ENCODE measurements at regions not wholly inside any gene's neighbourhood (a gene's known extent, or its start where the extent isn't known, plus 50 kb on each side); places are given as distances from the start of the nearest gene placed in this dataset.

- TF ChIP-seq CEBPB (IDR thresholded peaks at IDR 0.05): no peak
- no peak for TF ChIP-seq RAD21 (IDR thresholded peaks at IDR 0.05; ENCODE audit: low read depth)
- TF ChIP-seq, protein P1, sequence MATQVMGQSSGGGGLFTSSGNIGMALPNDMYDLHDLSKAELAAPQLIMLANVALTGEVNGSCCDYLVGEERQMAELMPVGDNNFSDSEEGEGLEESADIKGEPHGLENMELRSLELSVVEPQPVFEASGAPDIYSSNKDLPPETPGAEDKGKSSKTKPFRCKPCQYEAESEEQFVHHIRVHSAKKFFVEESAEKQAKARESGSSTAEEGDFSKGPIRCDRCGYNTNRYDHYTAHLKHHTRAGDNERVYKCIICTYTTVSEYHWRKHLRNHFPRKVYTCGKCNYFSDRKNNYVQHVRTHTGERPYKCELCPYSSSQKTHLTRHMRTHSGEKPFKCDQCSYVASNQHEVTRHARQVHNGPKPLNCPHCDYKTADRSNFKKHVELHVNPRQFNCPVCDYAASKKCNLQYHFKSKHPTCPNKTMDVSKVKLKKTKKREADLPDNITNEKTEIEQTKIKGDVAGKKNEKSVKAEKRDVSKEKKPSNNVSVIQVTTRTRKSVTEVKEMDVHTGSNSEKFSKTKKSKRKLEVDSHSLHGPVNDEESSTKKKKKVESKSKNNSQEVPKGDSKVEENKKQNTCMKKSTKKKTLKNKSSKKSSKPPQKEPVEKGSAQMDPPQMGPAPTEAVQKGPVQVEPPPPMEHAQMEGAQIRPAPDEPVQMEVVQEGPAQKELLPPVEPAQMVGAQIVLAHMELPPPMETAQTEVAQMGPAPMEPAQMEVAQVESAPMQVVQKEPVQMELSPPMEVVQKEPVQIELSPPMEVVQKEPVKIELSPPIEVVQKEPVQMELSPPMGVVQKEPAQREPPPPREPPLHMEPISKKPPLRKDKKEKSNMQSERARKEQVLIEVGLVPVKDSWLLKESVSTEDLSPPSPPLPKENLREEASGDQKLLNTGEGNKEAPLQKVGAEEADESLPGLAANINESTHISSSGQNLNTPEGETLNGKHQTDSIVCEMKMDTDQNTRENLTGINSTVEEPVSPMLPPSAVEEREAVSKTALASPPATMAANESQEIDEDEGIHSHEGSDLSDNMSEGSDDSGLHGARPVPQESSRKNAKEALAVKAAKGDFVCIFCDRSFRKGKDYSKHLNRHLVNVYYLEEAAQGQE (IDR thresholded peaks at IDR 0.05; ENCODE audit: low read depth): no peak
- no peak for TF ChIP-seq CREB1 (IDR thresholded peaks at IDR 0.05; ENCODE audit: low read depth)
- no peak for TF ChIP-seq NFIC (IDR thresholded peaks at IDR 0.05)
- no peak for TF ChIP-seq YY1 (IDR thresholded peaks at IDR 0.05; ENCODE audit: low read depth)
- no peak for TF ChIP-seq TEAD4 (IDR thresholded peaks at IDR 0.05)
- TF ChIP-seq, protein P2, sequence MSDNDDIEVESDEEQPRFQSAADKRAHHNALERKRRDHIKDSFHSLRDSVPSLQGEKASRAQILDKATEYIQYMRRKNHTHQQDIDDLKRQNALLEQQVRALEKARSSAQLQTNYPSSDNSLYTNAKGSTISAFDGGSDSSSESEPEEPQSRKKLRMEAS (IDR thresholded peaks at IDR 0.05): no peak
- TF ChIP-seq FOXM1 (IDR thresholded peaks at IDR 0.05; ENCODE audit: borderline replicate concordance, low read depth): no peak
- no peak for TF ChIP-seq EP300 (IDR thresholded peaks at IDR 0.05; ENCODE audit: borderline replicate concordance)
- TF ChIP-seq USF1 (IDR thresholded peaks at IDR 0.05): no peak
- TF ChIP-seq ZBTB7A (IDR thresholded peaks at IDR 0.05; ENCODE audit: low read depth): no peak
- no peak for TF ChIP-seq EGR1 (IDR thresholded peaks at IDR 0.05)
- no peak for TF ChIP-seq TCF12 (IDR thresholded peaks at IDR 0.05; ENCODE audit: low read depth)
- TF ChIP-seq TAF1 (IDR thresholded peaks at IDR 0.05; ENCODE audit: low read depth): no peak
Observed at GRCh38 chr13:74620308-74620707, 486.1 kb upstream of the KLF12 start.

DNA sequence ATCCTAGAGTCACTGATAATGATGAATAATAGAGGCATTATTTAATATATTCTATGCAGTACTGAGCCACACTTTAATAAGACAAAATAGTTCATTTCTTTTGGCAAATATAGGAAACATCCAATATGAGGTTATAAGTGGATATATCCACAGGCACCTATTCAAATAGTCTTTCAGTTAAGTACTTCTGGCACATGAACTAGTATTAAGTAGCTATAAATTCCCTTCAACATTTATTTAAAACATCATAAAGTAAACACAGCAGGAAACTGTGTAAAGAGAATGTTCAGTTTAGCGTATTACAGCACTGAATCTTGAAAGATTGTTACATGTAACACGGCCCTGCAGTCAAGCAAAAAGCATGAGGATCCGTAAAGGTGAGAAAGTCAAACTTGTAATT is 463.3 kb upstream of the KLF12 start:
- TF ChIP-seq EGR1 (IDR thresholded peaks at IDR 0.05): no peak
- no peak for TF ChIP-seq TAF1 (IDR thresholded peaks at IDR 0.05; ENCODE audit: low read depth)

- TF ChIP-seq CEBPB (IDR thresholded peaks at IDR 0.05): no peak
- TF ChIP-seq TAF1 (IDR thresholded peaks at IDR 0.05; ENCODE audit: low read depth): no peak
- no peak for TF ChIP-seq NFIC (IDR thresholded peaks at IDR 0.05)
- TF ChIP-seq TCF12 (IDR thresholded peaks at IDR 0.05; ENCODE audit: low read depth): no peak
- TF ChIP-seq ZBTB7A (IDR thresholded peaks at IDR 0.05; ENCODE audit: low read depth): no peak
- no peak for TF ChIP-seq RAD21 (IDR thresholded peaks at IDR 0.05; ENCODE audit: low read depth)
- TF ChIP-seq, protein P2 (IDR thresholded peaks at IDR 0.05): no peak
Observed at GRCh38 chr13:74596691-74597090, 462.5 kb upstream of the KLF12 start.

DNA sequence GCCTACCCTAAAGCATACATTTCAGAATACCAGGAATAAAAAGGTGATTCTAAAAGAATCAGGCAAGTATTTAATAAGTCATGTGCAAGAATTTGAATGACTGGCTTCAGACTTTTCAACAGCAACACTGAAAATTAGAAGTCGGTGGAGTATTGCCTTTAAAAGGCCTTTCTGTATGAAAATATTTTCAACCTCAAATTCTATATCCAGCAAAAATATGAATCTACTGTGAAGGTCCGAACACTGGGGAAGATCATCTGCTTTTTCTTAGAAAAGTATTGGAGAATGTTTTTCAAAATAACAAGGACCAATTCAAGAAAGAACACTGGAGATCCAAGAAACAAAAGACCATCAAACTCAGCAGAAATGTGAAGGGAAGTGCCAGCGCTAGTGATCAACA is 459.5 kb upstream of the KLF12 start:
- TF ChIP-seq NFIC (IDR thresholded peaks at IDR 0.05) (no peak), CEBPB (IDR thresholded peaks at IDR 0.05) (no peak), TCF12 (IDR thresholded peaks at IDR 0.05; ENCODE audit: low read depth) (no peak), ZBTB7A (IDR thresholded peaks at IDR 0.05; ENCODE audit: low read depth) (no peak), USF1 (IDR thresholded peaks at IDR 0.05) (no peak), TEAD4 (IDR thresholded peaks at IDR 0.05) (no peak), CREB1 (IDR thresholded peaks at IDR 0.05; ENCODE audit: low read depth) (no peak), TAF1 (IDR thresholded peaks at IDR 0.05; ENCODE audit: low read depth) (no peak), FOXM1 (IDR thresholded peaks at IDR 0.05; ENCODE audit: borderline replicate concordance, low read depth) (no peak), EGR1 (IDR thresholded peaks at IDR 0.05) (no peak), EP300 (IDR thresholded peaks at IDR 0.05; ENCODE audit: borderline replicate concordance) (no peak), RAD21 (IDR thresholded peaks at IDR 0.05; ENCODE audit: low read depth) (no peak), YY1 (IDR thresholded peaks at IDR 0.05; ENCODE audit: low read depth) (no peak)
- TF ChIP-seq, protein P2 (IDR thresholded peaks at IDR 0.05): no peak
- TF ChIP-seq, protein P1 (IDR thresholded peaks at IDR 0.05; ENCODE audit: low read depth): no peak

DNA sequence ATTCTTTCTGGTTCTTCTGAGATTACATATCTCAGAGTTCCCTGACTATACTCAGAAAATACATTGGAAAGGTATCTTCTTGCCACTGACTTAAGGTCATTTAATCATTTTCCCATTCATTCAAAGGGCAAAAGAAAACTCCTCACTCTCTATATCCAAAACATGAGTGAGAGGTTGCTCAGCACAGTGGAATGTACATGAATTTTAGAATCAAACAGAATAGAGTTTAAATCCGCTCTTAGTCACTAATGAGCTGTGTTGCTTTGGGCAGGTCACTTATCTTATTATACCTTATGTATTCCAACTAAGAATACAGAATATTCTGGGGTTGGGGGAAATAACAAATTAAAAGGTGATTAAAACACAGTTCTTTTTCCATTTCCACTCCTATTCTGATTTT is 452.6 kb upstream of the KLF12 start:
- TF ChIP-seq CEBPB (IDR thresholded peaks at IDR 0.05) (no peak), TEAD4 (IDR thresholded peaks at IDR 0.05) (no peak), TAF1 (IDR thresholded peaks at IDR 0.05; ENCODE audit: low read depth) (no peak), RAD21 (IDR thresholded peaks at IDR 0.05; ENCODE audit: low read depth) (no peak), YY1 (IDR thresholded peaks at IDR 0.05; ENCODE audit: low read depth) (no peak), CREB1 (IDR thresholded peaks at IDR 0.05; ENCODE audit: low read depth) (no peak), FOXM1 (IDR thresholded peaks at IDR 0.05; ENCODE audit: borderline replicate concordance, low read depth) (no peak)
- TF ChIP-seq, protein P1 (IDR thresholded peaks at IDR 0.05; ENCODE audit: low read depth): no peak
- TF ChIP-seq, protein P2 (IDR thresholded peaks at IDR 0.05): no peak

All from Ishikawa (cell line).